ENCODE measurements at regions not wholly inside any gene's neighbourhood (a gene's known extent, or its start where the extent isn't known, plus 50 kb on each side); places are given as distances from the start of the nearest gene placed in this dataset.

GRCh38 chr3:45318689-45319088, 69.7 kb upstream of the LARS2 start:
- TF ChIP-seq CTCF (optimal IDR thresholded peaks at IDR 0.05 in 1 of 3, IDR thresholded peaks at IDR 0.05 in 1 of 3, conservative IDR thresholded peaks at IDR 0.05 in 1 of 3; ENCODE audit: extremely low read depth in 1 of 3, insufficient read depth in 2 of 3, low read length in 3 of 3) (no peak), EZH2 (IDR thresholded peaks at IDR 0.05; ENCODE audit: low read length) (no peak)

Measured in keratinocyte (primary cell).